ENCODE measurements at regions not wholly inside any gene's neighbourhood (a gene's known extent, or its start where the extent isn't known, plus 50 kb on each side); places are given as distances from the start of the nearest gene placed in this dataset.
"Not testable (repeated sequence)": the region's sequence is repeated elsewhere in the genome, so short reads cannot be mapped to it uniquely, and the experiment has no call there.

DNA sequence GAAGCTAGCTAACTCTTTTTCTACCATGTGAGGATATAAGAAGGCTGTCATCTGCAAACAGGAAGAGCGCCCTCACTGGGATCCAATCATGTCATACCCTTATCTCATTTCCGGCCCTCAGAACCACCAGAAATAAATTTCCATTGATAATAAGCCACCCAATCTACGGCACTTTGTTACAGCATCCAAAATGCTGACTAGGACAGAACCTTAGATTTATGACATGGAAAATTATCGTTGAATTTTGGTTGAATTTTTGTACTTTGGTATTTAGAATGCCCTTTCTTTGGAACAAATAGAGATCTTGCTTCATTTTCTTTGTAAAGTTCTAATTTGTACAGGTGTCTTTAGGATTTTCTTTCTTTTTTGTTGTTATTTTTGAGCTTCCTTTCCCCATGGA is 53.3 kb upstream of the CYLC2 start:
- DNase-seq: no peak
- H3K36me3 ChIP-seq: no peaks in the 10 kb centered on the region
- intact Hi-C loops (cut with DNase I; ENCODE audit: low total_unique reads): no loop called here

DNA sequence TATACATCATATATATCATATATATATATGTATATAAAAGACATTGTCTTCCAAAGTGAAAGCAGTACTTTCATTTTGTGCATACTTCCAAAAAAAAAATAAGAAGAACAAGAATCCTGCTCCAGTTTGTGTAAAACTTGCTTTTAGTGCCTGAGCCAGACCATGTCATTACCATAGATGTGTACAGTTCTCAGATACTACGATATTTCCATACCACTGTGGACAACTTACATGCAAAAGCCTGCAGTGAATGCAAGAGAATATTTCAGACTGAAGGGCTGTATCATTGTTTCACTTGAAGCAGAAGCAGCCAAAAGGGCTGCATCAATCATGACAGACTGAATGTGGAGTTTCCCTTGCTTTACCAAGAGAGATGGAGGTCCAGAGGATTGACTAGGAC is 72.6 kb upstream of the CYLC2 start:
- Histone ChIP-seq H3K36me3 (no peaks in the 10 kb centered on the region), H3K9me3 (no peaks in the 10 kb centered on the region), H3K4me3 (no peak overlapping the region), H3K27me3 (no peaks in the 10 kb centered on the region), H3K4me1 (no peaks in the 10 kb centered on the region), H3K27ac (no peak overlapping the region)
- no peak for TF ChIP-seq POLR2A (IDR thresholded peaks at IDR 0.05)
- TF ChIP-seq, protein P1, sequence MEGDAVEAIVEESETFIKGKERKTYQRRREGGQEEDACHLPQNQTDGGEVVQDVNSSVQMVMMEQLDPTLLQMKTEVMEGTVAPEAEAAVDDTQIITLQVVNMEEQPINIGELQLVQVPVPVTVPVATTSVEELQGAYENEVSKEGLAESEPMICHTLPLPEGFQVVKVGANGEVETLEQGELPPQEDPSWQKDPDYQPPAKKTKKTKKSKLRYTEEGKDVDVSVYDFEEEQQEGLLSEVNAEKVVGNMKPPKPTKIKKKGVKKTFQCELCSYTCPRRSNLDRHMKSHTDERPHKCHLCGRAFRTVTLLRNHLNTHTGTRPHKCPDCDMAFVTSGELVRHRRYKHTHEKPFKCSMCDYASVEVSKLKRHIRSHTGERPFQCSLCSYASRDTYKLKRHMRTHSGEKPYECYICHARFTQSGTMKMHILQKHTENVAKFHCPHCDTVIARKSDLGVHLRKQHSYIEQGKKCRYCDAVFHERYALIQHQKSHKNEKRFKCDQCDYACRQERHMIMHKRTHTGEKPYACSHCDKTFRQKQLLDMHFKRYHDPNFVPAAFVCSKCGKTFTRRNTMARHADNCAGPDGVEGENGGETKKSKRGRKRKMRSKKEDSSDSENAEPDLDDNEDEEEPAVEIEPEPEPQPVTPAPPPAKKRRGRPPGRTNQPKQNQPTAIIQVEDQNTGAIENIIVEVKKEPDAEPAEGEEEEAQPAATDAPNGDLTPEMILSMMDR (IDR thresholded peaks at IDR 0.05): no peak
- no peak for DNase-seq
- intact Hi-C loops (cut with DNase I; ENCODE audit: low total_unique reads): no loop called here

More for the DNA sequence above, 53.3 kb upstream of the CYLC2 start:
- Histone ChIP-seq H3K4me3 (no peak overlapping the region), H3K27me3 (no peaks in the 10 kb centered on the region), H3K9me3 (no peaks in the 10 kb centered on the region), H3K4me1 (no peaks in the 10 kb centered on the region), H3K27ac (no peak overlapping the region)
- no peak for TF ChIP-seq POLR2A (IDR thresholded peaks at IDR 0.05)
- TF ChIP-seq, protein P1 (IDR thresholded peaks at IDR 0.05): no peak

DNA sequence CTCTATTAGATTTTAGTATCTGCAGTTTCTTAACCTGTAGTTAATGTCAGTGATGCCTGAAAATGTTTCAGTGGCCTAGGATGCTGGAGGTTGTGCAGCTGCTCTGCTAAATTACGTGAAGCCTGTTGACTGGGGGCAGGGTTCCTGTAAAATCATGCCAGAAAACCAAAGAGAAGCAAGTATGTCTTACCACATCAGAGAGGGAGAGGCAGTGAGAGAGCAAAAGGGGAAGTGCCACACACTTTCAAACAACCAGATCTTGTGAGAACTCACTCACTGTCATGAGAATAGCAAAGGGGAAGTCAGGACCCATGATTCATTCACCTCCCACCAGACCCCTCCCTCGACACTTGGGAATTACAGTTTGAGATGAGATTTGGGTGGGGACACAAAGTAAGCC is 83.9 kb upstream of the CYLC2 start:
- no peaks in the 10 kb centered on the region for H3K4me1 ChIP-seq
- no peak for DNase-seq
- no peaks in the 10 kb centered on the region for H3K36me3 ChIP-seq
- H3K27ac ChIP-seq: no peak overlapping the region
- TF ChIP-seq POLR2A (IDR thresholded peaks at IDR 0.05): no peak
- TF ChIP-seq, protein P1 (IDR thresholded peaks at IDR 0.05): no peak
- H3K4me3 ChIP-seq: no peak overlapping the region
- no peaks in the 10 kb centered on the region for H3K27me3 ChIP-seq
- intact Hi-C loops (cut with DNase I; ENCODE audit: low total_unique reads): no loop called here
- no peaks in the 10 kb centered on the region for H3K9me3 ChIP-seq

DNA sequence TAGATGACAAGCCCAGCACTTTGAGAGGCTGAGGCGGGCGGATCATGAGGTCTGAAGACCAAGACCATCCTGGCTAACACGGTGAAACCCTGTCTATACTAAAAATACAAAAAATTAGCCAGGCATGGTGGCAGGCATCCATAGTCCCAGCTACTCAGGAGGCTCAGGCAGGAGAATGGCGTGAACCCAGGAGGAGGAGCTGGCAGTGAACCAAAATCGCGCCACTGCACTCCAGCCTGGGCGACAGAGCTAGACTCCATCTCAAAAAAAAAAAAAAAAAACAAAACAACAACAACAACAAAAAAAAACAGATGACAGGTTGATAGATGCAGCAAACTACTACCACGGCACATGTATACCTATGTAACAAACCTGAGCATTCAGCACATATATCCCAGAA is 89.3 kb upstream of the CYLC2 start:
- H3K4me1 ChIP-seq; intact Hi-C loops (cut with DNase I; ENCODE audit: low total_unique reads); DNase-seq; H3K4me3 ChIP-seq; H3K9me3 ChIP-seq; H3K36me3 ChIP-seq; H3K27me3 ChIP-seq; H3K27ac ChIP-seq: not testable (repeated sequence)

DNA sequence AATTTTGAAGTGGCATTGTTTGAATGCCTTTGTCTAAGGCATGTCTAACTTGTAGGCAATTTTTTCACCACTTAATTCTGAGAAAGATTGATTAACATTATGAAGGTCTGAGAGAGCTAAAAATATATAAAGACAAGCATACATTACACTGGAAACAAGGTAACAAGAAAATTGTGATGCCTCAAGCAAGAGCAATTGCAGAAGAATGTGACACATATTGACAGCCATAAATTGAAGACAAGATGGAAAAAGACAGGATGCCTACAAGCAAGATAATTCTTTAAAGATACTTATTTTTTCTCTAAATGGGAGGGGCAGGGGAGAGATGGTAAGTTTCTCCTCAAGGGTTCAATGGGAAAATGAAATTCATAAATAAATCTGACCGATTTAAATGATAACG is 103.1 kb upstream of the CYLC2 start:
- no peak overlapping the region for H3K4me3 ChIP-seq
- no peak for DNase-seq
- H3K9me3 ChIP-seq: no peaks in the 10 kb centered on the region
- no peaks in the 10 kb centered on the region for H3K36me3 ChIP-seq
- TF ChIP-seq, protein P1 (IDR thresholded peaks at IDR 0.05): no peak
- TF ChIP-seq POLR2A (IDR thresholded peaks at IDR 0.05): no peak
- no peak overlapping the region for H3K27ac ChIP-seq
- intact Hi-C loops (cut with DNase I; ENCODE audit: low total_unique reads): no loop called here
- no peaks in the 10 kb centered on the region for H3K27me3 ChIP-seq
- H3K4me1 ChIP-seq: no peaks in the 10 kb centered on the region

DNA sequence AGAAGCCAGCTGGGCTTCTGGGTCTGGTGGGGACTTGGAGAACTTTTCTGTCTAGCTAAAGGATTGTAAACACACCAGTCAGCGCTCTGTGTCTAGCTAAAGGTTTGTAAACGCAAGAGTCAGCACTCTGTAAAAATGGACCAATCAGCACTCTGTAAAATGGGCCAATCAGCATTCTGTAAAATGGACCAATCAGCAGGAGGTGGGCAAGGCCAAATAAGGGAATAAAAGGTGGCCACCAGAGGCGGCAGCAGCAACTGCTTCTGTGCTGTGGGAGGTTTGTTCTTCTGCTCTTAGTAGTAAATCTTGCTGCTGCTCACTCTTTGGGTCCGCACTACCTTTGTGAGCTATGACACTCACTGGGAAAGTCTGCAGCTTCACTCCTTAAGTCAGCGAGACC is 106.4 kb upstream of the CYLC2 start:
- H3K4me3 ChIP-seq; H3K27ac ChIP-seq; H3K27me3 ChIP-seq; DNase-seq; H3K4me1 ChIP-seq; H3K36me3 ChIP-seq; H3K9me3 ChIP-seq; intact Hi-C loops (cut with DNase I; ENCODE audit: low total_unique reads): not testable (repeated sequence)

Data from uterus (tissue), 3 donors.